ENCODE measurements at regions not wholly inside any gene's neighbourhood (a gene's known extent, or its start where the extent isn't known, plus 50 kb on each side); places are given as distances from the start of the nearest gene placed in this dataset.

GRCh38 chr5:98243972-98244371 is 529.5 kb upstream of the RGMB start:
- TF ChIP-seq ZFX (IDR thresholded peaks at IDR 0.05) (no peak), CTCF (conservative IDR thresholded peaks at IDR 0.05) (no peak)
- H3K27ac ChIP-seq = no peak overlapping the region

- no peak overlapping the region for H3K27ac ChIP-seq
- TF ChIP-seq CTCF (conservative IDR thresholded peaks at IDR 0.05) = no peak
Observed at GRCh38 chr5:98248949-98249348, 524.5 kb upstream of the RGMB start.

GRCh38 chr5:98258939-98259338 is 514.5 kb upstream of the RGMB start:
- TF ChIP-seq ZFX (IDR thresholded peaks at IDR 0.05) = no peak
- TF ChIP-seq CTCF (conservative IDR thresholded peaks at IDR 0.05) = no peak
- H3K27ac ChIP-seq = no peak overlapping the region

- TF ChIP-seq ZFX (IDR thresholded peaks at IDR 0.05) = no peak
- no peak for TF ChIP-seq CTCF (conservative IDR thresholded peaks at IDR 0.05)
- H3K27ac ChIP-seq = no peak overlapping the region
Observed at GRCh38 chr5:98259595-98259994, 513.9 kb upstream of the RGMB start.

- no peak overlapping the region for H3K27ac ChIP-seq
- TF ChIP-seq CTCF (conservative IDR thresholded peaks at IDR 0.05) = no peak
- no peak for TF ChIP-seq ZFX (IDR thresholded peaks at IDR 0.05)
Observed at GRCh38 chr5:98263084-98263483, 510.4 kb upstream of the RGMB start.

GRCh38 chr5:98268162-98268860 is 505.2 kb upstream of the RGMB start:
- no peak for TF ChIP-seq CTCF (conservative IDR thresholded peaks at IDR 0.05)
- no peak for TF ChIP-seq ZFX (IDR thresholded peaks at IDR 0.05)
- H3K27ac ChIP-seq = no peak overlapping the region

GRCh38 chr5:98275980-98276379 is 497.5 kb upstream of the RGMB start:
- no peak overlapping the region for H3K27ac ChIP-seq
- TF ChIP-seq ZFX (IDR thresholded peaks at IDR 0.05) (no peak), CTCF (conservative IDR thresholded peaks at IDR 0.05) (peak; percentile 14; the same call in 1 of the 2 replicates)

Data from C4-2B (cell line).